Hippocampal formation (tissue), 2 donors: ENCODE measurements at regions not wholly inside any gene's neighbourhood (a gene's known extent, or its start where the extent isn't known, plus 50 kb on each side); places are given as distances from the start of the nearest gene placed in this dataset.

Source experiments
- DNase-seq, 2 donors: peaks; one replicate each; lab custom pipeline; 2025; lab: John Stamatoyannopoulos, UW

GRCh38 chr2:2570871-2571270 is 239.8 kb upstream of the MYT1L start:
- DNase-seq: no peak

DNA sequence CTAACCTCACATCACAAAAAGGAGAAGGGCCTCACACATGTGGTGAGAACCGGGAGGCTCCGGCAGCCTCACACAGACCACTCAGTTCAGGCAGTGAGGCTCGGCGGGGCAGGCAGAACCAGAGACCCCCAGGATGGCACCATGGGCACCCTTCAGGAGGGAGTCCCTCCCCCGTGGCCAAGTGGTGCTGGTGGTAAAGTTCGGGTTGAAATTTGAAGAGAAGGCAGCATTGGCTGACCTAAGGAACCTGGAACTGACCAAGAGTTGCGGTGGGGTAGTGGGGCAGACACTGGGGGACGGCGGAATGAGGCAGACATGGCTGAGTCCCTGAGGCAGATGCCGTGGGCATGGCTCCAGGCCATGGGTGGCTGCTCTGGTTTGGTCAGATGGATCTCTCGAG is 239.3 kb upstream of the MYT1L start:
- DNase-seq: no peak

GRCh38 chr2:2569836-2570235 is 238.8 kb upstream of the MYT1L start:
- no peak for DNase-seq

GRCh38 chr2:2569306-2569705 is 238.2 kb upstream of the MYT1L start:
- no peak for DNase-seq

- DNase-seq: no peak
Measured at GRCh38 chr2:2568411-2568810, 237.3 kb upstream of the MYT1L start.

GRCh38 chr2:2567776-2568175 is 236.7 kb upstream of the MYT1L start:
- no peak for DNase-seq

DNA sequence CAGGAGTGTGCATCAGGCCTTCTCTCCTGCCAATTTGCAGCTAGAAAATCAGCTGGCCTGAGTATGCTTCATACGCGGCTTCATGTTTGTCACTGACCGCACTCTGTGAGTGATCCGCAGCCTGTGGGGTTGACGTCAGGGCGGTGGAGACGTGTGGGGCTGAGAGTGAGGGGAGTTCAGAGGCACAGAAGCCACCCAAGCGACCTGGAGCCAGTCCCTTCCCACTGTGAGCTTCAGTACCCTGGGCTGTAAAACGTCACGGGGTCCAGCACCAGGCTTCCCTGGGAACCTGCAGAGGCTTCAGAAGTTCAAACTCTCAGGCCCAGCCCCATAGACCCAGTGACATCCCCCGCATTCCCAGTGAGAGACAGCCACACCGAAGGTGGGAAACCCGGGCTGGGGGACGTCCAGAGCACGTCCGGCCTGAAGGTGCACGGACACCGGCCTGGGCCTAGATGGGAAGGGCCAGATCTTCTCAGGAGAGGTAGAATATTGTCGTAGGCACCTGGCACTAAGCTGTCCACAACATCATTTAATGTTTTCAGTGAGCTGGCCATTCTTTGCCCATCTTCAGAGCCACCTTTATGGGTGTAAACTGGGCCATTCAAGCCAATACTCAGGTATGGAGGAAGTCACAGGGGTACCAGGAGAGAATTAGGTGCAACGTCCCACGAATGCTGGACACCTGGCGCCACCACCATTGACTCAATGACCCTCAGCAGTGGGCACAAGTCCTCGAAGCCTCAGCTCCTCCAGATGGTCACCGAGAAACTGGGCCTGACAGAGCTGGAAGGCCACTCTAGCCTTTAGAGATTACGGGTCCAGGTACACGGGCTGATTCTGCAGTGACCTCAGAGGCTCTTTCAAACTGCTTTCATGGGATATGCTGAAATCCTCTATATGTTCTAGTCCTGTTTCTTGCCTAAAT is 235.6 kb upstream of the MYT1L start:
- DNase-seq: no peak

DNA sequence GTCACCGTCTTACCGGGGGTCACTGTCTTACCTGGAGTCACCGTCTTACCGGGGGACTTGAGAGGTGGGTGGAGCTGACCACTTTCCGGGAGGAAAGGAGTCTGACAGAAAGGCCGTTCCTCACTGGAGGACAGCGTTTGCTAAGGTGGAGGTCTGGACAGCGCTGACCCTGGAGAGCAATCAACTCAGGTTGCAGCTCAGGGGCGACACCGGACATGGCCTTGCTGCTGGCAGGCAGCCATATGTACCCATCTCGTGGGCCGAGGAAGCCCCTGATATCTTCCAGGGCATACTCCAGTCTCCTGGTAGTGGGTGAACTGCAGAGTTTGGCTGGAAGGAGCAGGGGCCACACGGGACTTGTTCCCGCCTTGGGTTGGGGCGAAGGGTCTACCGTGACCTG is 234.6 kb upstream of the MYT1L start:
- DNase-seq: no peak

DNA sequence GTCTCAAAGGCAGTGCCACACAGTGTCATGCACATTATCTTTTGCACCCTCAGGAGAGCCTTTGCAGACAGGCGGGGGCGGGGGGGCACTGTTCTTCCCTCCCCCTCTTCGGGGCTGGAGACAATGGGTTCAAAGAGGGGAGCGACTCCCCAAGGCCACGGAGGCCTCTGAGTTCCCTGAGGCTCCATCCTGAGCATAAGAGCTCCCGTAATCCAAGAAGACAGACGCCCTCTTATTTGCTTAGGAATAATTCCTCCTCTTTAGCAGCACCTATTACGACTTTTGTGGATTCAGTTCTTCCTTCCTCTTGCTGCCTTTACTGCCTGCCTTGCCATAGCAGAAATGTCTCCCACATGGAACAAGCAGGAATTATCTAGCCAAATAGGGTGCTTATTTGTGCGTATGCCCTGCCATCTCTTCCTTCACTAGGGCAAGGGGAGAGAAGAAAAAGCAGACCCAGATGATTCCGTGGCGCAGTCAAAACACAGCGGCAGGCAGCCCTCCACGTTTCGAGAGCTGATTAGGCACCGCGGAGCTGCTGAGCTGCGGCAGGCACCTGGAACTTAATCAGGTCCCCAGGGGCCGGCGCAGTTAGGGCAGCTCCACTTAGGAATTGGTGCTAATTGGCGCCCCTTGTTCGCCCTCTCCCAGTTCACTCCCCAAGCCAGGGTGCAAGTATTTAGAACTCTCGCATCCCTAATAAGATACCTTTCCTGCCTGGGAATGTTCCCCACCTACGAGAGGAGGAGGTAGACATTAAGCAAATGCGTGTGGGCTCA is 233.4 kb upstream of the MYT1L start:
- no peak for DNase-seq

DNA sequence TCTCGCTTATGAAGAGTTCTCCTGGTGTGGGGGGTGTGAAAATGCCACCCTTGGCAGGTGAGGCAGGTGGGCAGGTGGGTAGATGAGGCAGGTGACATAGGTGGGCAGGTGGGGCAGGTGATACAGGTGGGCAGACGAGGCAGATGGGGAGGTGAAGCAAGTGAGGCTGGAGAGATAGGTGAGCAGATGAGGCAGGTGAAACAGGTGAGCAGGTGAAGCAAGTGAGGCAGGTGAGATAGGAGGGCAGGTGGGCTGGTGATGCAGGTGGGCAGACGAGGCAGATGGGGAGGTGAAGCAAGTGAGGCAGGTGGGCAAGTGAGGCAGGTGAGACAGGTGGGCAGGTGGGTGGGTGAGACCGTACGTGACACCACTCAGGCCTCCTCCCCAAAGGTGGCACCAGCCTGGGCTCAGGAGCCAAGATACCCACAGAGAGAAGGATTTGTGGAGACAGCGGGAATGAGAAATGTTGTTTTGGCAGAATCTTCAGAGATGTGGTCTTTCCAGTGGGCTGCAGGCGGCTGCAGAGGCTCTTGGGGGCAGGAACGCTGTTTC is 232.3 kb upstream of the MYT1L start:
- DNase-seq: no peak

- no peak for DNase-seq
Measured at GRCh38 chr2:2562867-2563266, 231.8 kb upstream of the MYT1L start.

- DNase-seq: no peak
Measured at GRCh38 chr2:2561346-2562095, 230.4 kb upstream of the MYT1L start.

DNA sequence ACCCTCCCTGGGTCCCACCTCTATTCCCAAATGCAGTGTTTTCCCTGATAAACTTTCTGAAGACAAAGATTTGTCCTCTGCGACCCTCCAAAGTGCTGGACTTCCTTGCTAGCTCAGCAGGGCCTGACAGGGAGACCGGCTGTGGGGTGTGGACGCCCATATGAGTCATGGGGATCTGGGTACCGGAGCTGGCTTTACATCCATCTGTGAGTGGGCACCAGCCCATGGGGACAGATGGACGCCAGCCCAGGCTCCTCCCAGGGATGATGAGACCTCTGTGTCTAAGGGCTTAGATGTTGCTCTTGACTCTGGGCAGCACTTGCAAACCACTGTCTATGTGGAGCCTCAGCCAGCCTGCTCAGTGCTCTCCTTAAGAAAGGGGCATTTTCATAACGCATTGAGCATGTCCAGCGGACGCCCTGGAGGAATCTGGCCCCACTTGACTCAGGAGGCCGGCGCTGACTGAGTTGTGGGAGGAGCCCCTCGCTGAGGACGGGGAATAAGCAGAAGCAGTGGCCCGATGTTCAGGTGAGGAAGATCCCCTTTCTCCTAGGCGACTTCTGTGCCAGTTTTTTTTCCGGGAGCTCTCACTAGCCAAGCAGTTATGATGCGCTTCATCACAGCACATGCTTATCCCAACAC is 229.4 kb upstream of the MYT1L start:
- no peak for DNase-seq

DNA sequence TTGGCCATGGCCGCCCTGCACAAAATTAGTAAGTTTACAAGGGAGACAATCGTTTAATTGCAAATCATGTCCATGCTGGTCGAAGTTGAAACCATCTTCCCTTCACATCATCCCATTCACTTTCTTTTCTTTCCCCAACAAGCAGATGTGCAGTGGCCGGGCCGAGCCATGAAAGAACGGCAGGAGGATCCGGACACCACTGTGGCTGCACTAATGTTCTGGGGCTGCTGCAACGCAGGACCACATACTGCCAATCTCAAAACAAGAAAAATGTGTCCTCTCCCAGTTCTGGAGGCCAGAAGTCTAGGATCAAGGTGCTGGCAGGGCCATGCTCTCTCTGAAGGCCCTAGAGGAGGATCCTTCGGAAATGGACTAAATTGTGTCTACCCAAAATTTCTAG is 227.4 kb upstream of the MYT1L start:
- DNase-seq: no peak

DNA sequence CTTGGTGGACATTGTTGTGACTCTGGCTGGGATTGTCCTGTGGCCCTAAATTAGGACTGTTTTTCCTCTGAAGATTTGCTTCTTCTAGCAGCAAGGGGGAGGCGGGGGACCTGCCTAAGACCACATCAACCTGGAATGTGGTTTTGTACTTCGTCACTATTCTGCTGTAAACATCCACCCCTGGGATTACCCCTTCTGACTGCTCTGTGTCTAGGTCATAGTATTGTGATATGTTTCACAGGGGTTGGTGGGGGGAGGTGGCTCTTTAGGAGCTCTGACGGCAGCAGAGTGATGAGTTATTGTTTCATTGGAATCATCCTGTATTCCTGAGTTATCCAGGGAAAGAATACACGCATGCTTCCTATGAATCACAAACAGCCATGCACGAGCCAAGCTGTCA is 226.4 kb upstream of the MYT1L start:
- DNase-seq: no peak

GRCh38 chr2:2550856-2551255 is 219.8 kb upstream of the MYT1L start:
- no peak for DNase-seq

GRCh38 chr2:2547911-2548310 is 216.8 kb upstream of the MYT1L start:
- no peak for DNase-seq

- DNase-seq: peak; percentile 49 to 74
Measured at GRCh38 chr2:2547451-2547850, 216.4 kb upstream of the MYT1L start.

DNA sequence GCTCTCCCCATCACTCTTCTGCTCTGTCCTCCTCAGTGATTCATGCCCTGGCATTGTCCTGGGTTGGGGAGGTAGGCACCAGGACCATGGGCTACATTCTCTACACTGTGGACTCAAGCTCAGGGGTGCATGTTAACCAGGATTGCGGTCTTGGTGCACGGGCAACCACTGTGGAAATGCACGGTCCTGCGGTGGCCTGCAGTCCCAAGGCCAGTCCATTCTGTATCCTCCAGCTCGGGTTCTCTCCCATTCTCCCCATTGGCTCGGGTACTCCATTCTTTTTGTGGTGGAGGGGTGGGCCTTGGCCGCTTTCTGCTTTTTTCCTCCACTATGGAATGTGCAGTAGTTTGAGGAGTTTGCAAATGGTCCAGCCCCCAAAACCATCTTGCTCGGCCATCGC is 215.0 kb upstream of the MYT1L start:
- no peak for DNase-seq

GRCh38 chr2:2542966-2543611 is 212.0 kb upstream of the MYT1L start:
- DNase-seq: no peak

GRCh38 chr2:2542316-2542715 is 211.2 kb upstream of the MYT1L start:
- no peak for DNase-seq
